C4-2B (cell line): ENCODE measurements at regions not wholly inside any gene's neighbourhood (a gene's known extent, or its start where the extent isn't known, plus 50 kb on each side); places are given as distances from the start of the nearest gene placed in this dataset.
"Not testable (repeated sequence)": the region's sequence is repeated elsewhere in the genome, so short reads cannot be mapped to it uniquely, and the experiment has no call there.

Experiments used
- H3K27ac ChIP-seq: fragments of 450-650 bp; 2 replicates; pipeline ENCODE4 v1.5.1; 2017
- ZFX ChIP-seq: fragments of 450-650 bp; IDR thresholded peaks from 2 replicates; pipeline ENCODE4 v1.6.1; 2017
- TF ChIP-seq, protein P1 (sequence below): fragments of 450-650 bp; conservative IDR thresholded peaks from 2 replicates; pipeline ENCODE4 v1.5.1; 2017; ENCODE audit warnings: mild to moderate bottlenecking

DNA sequence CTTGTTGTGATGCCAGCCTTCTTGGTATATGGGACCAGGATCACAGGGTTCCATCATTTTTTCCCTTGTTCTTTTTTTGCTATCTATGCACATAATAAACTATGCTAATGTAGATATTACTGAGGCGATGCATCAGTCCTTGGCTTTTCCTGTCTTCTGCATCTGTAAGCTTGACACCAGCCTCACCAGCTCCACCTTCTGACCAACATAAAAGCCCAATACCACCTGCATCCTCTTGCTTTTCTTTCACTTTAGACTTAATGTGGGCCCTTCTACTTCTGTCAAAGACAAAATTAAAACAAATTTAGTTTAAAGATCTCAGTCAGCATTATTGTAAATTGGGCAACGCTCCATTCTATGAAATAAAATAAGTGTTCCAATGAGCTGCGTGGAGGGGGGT is 1718.8 kb upstream of the PCDH10 start:
- no peak overlapping the region for H3K27ac ChIP-seq
- TF ChIP-seq, protein P1, sequence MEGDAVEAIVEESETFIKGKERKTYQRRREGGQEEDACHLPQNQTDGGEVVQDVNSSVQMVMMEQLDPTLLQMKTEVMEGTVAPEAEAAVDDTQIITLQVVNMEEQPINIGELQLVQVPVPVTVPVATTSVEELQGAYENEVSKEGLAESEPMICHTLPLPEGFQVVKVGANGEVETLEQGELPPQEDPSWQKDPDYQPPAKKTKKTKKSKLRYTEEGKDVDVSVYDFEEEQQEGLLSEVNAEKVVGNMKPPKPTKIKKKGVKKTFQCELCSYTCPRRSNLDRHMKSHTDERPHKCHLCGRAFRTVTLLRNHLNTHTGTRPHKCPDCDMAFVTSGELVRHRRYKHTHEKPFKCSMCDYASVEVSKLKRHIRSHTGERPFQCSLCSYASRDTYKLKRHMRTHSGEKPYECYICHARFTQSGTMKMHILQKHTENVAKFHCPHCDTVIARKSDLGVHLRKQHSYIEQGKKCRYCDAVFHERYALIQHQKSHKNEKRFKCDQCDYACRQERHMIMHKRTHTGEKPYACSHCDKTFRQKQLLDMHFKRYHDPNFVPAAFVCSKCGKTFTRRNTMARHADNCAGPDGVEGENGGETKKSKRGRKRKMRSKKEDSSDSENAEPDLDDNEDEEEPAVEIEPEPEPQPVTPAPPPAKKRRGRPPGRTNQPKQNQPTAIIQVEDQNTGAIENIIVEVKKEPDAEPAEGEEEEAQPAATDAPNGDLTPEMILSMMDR, result peak; percentile 33
- no peak for TF ChIP-seq ZFX

DNA sequence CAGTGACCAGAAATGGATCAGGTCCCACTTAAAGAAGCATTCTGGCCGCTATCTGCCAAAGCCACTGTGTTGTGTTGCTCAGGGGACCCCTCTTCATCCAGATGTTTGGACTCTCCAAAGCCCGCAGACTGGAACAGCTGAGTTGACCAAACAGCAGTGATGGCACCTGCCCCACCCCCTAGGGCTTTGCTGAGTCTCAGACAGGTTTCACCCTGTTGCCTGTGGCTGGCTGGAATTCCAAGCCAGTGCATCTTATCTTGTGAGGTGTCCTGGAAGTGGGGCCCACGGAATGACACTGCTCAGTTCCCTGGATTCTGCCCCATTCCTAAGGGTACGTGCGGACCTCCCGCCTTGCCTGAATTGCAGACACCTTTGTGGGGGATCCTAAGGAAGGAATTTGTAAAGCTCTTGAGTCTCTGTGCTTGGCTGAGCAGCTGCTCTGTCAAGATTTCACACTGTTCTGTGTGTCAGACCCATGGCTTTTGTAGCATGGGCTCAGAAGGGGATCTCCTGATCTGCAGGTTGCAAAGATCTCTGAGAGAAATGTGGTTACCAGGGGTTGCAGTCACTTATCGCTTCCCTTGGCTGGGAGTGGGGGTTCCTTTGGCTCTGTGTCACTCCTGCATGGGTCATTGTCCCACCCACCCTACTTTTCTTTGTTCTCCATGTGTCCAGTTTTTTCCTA is 1707.9 kb upstream of the PCDH10 start:
- no peak overlapping the region for H3K27ac ChIP-seq
- TF ChIP-seq, protein P1, result no peak
- TF ChIP-seq ZFX, result no peak

DNA sequence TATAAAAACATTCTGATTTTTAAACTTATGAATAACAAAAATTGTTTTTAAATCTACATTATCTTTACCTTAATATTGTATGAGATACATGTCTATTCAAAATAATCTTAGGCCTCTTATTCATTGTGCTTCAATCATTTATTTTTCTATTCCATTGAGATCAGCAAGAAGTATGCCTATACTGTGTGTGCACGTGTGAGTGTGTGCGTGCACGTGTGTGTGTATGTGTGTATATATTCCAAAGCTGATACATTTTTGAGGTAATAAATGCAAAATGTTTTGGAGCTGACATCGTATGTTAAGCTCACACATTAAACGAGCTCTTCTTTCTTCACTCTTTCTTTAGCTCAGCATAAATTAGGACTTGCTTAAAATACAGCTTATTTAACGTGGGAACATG is 1701.2 kb upstream of the PCDH10 start:
- no peak for TF ChIP-seq ZFX
- no peak overlapping the region for H3K27ac ChIP-seq

DNA sequence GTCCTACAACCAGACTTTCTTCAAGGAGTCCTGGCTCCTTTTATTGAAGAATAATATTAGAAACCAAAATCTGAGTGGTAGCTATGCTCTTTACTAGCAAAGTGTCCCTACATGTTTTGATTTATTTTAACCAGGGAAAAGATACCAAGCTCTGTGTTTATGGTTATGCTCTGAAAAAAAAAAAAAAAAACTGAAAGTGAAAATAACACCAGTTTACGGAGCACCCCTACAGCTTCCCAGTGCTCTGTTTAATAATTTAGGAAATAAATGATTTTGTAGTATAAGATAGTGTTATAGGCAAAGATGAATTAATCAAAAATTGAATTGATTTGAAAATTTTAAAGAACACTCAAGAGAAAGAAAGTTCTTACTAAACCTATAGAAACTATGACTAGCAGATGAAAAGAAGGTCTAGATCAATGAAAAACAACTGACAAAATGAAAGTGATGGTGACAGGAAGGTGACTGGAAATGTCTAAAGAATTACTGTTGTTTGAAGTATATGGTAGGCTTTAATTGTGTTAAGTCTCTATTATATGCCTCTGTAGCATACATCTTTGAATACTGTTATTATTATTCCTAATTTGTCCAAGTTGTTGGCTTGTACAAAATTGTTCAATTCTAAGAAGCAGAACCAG is 1698.4 kb upstream of the PCDH10 start:
- no peak overlapping the region for H3K27ac ChIP-seq
- TF ChIP-seq, protein P1, result no peak
- no peak for TF ChIP-seq ZFX

- H3K27ac ChIP-seq, result no peak overlapping the region
- TF ChIP-seq ZFX, result no peak
- TF ChIP-seq, protein P1, result no peak
These were observed 1689.5 kb upstream of the PCDH10 start for GRCh38 chr4:131459430-131460101.

GRCh38 chr4:131470360-131470759 is 1678.7 kb upstream of the PCDH10 start:
- no peak for TF ChIP-seq ZFX
- TF ChIP-seq, protein P1, result no peak
- H3K27ac ChIP-seq, result no peak overlapping the region

DNA sequence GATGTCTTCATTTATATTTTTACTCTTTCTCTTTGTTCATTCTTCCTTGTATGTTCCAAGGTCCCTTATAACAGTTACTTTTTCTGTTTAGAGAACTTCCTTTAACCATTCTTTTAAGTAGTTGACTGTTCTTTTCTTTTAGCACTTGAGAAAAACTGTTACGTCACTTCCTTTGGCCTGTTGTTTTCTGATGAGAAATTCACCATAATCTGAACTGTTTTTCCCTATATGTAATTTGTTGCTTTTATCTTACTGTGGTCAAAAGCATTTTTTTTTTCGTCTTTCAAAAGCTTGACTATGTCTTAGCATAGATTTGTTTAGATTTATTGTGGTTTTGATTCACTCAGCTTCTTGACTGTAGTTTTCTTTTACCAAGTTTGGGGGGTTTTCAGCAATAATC is 1660.3 kb upstream of the PCDH10 start:
- TF ChIP-seq, protein P1, result no peak
- no peak for TF ChIP-seq ZFX
- no peak overlapping the region for H3K27ac ChIP-seq

DNA sequence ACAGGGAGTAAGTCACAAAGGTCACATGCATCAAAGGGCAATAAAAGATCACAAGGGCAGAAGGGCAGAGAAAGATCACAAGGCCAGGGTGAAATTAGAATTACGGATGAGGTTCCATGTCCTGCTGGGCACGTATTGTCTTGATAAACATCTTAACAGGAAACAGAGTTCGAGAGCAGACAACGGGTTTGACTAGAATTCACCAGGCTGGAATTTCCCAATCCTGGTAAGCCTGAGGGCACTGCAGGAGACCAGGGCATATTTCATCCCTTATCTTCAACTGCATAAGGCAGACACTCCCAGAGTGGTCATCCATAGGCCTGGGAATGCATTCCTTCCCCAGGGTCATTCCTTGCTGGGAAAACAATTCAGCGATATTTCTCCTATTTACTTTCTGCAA is 1652.9 kb upstream of the PCDH10 start:
- H3K27ac ChIP-seq, result not testable (repeated sequence)
